ENCODE measurements at regions not wholly inside any gene's neighbourhood (a gene's known extent, or its start where the extent isn't known, plus 50 kb on each side); places are given as distances from the start of the nearest gene placed in this dataset.
"Not testable (repeated sequence)": the region's sequence is repeated elsewhere in the genome, so short reads cannot be mapped to it uniquely, and the experiment has no call there.

DNA sequence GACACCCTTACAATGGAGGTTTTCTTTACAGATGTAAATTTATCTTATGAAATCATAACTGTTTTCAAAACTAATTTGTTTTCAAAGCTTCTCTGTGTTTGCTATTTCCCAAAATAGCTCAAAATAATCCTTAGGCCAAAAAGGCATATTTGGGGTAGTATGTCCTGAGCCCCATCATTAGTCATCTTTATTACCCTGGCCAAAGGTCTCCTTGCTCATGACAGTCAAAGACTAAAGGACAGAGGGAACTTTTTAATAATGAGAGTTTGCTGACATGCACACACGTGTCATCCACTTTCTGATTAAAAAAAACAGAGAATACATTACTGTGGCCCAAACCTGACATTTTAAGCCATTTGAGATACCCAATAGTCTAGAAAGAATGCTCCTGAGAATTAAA lies 221.9 kb upstream of the DUSP10 start:
- no peak overlapping the region for H3K4me3 ChIP-seq
- DNase-seq (ENCODE audit: low spot score), result no peak

GRCh38 chr1:221962385-221962784 lies 220.5 kb upstream of the DUSP10 start:
- DNase-seq (ENCODE audit: low spot score), result no peak
- no peak overlapping the region for H3K27ac ChIP-seq
- TF ChIP-seq, protein P1, sequence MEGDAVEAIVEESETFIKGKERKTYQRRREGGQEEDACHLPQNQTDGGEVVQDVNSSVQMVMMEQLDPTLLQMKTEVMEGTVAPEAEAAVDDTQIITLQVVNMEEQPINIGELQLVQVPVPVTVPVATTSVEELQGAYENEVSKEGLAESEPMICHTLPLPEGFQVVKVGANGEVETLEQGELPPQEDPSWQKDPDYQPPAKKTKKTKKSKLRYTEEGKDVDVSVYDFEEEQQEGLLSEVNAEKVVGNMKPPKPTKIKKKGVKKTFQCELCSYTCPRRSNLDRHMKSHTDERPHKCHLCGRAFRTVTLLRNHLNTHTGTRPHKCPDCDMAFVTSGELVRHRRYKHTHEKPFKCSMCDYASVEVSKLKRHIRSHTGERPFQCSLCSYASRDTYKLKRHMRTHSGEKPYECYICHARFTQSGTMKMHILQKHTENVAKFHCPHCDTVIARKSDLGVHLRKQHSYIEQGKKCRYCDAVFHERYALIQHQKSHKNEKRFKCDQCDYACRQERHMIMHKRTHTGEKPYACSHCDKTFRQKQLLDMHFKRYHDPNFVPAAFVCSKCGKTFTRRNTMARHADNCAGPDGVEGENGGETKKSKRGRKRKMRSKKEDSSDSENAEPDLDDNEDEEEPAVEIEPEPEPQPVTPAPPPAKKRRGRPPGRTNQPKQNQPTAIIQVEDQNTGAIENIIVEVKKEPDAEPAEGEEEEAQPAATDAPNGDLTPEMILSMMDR (IDR thresholded peaks at IDR 0.05), result no peak
- no peak overlapping the region for H3K4me3 ChIP-seq

More for the DNA sequence above, 221.9 kb upstream of the DUSP10 start:
- TF ChIP-seq, protein P1 (IDR thresholded peaks at IDR 0.05), result no peak
- H3K27ac ChIP-seq, result no peak overlapping the region

DNA sequence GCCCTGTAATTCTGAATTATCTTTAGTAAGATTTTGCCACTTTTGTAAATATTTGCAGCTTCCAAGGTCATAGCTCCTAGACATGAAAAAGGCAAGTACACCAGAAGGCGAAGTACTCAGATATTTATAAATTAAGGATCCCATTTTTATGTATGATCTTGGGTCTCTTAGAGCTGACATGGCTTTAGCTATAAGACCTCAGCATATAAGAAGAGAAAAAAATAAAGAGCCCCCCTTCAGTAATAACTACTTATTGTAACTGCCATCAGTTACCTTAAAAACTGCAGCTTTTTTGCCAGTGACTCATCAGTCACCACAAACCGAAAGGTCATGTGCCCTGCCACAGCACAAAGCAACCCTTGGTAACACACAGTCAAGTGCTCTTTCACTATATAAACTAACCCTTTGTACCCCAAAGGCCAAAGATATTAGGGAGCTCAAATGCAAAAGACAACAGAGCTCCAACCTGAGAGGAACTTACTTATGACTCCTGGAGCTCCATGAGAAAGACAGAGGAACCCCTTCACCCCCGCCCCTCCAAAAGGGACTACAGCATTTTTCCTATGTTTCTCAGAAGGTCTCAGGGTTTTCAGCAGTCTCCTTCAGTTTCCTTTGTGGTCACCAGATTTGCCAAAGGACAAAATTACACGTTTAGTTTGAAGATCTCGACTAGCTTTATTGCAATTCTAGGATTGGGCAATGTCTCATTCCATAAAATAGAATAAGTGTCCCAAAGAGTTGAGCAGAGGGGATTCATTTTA lies 219.8 kb upstream of the DUSP10 start:
- TF ChIP-seq, protein P1 (IDR thresholded peaks at IDR 0.05), result no peak
- no peak for DNase-seq (ENCODE audit: low spot score)
- Histone ChIP-seq H3K27ac (no peak overlapping the region), H3K4me3 (no peak overlapping the region)

GRCh38 chr1:221958161-221958562 lies 216.3 kb upstream of the DUSP10 start:
- H3K27ac ChIP-seq; H3K4me3 ChIP-seq; DNase-seq (ENCODE audit: low spot score): not testable (repeated sequence)

GRCh38 chr1:221957350-221957749 lies 215.5 kb upstream of the DUSP10 start:
- H3K4me3 ChIP-seq; DNase-seq (ENCODE audit: low spot score): not testable (repeated sequence)

DNA sequence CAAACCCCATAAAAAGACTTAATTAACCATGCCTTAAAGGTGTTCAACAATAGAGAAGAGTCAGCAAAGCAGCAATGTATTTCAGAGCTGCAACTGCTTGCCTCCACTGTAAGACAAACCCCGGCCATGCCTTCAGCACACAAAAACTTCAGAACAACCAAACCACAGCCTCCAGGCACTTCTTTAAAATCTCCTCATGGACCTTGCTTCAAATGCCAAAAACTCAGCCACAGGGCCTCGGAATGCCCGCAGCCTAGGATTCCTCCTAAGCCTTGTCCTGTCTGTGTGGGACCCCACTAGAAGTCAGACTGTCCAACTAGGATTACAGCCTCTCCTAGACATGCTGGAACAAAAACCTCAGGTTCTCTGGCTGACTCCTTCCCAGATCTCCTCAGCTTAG lies 208.1 kb upstream of the DUSP10 start:
- TF ChIP-seq, protein P1 (IDR thresholded peaks at IDR 0.05), result no peak
- DNase-seq (ENCODE audit: low spot score), result no peak
- Histone ChIP-seq H3K27ac (no peak overlapping the region), H3K4me3 (no peak overlapping the region)

More at GRCh38 chr1:221957350-221957749, 215.5 kb upstream of the DUSP10 start:
- not testable (repeated sequence) for H3K27ac ChIP-seq

DNA sequence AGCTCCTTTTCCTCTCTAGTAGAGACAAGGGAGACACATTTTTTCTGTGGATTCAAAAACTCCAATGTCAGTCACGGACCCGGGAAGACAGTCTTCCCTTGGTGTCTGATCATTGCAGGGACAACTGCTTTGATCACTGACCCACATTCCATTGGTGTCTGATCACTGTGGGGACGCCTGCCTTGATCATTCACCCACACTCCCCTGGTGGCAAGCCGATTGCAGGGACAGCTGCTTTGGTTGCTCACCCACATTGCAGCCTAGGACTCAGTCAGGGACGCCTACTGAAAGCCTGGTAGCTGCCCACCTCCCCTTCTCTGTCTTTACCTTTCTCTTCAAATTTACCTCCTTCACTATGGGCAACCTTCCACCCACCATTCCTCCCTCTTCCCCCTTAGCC lies 206.6 kb upstream of the DUSP10 start:
- DNase-seq (ENCODE audit: low spot score), result no peak

GRCh38 chr1:221947731-221948130 lies 205.8 kb upstream of the DUSP10 start:
- Histone ChIP-seq H3K27ac (no peak overlapping the region), H3K4me3 (no peak overlapping the region)
- DNase-seq (ENCODE audit: low spot score), result no peak
- TF ChIP-seq, protein P1 (IDR thresholded peaks at IDR 0.05), result no peak

More for the DNA sequence above, 206.6 kb upstream of the DUSP10 start:
- TF ChIP-seq, protein P1 (IDR thresholded peaks at IDR 0.05), result no peak
- no peak overlapping the region for H3K4me3 ChIP-seq
- H3K27ac ChIP-seq, result no peak overlapping the region

Data from coronary artery (tissue), 2 donors.